Nephron progenitor cell (in vitro differentiated cells): ENCODE measurements at regions not wholly inside any gene's neighbourhood (a gene's known extent, or its start where the extent isn't known, plus 50 kb on each side); places are given as distances from the start of the nearest gene placed in this dataset.

Experiments
- DNase-seq: peaks from one replicate; pipeline ENCODE4 v3.0.0; 2021
- H3K27ac Mint-ChIP-seq: 2 replicates; pipeline ENCODE4 v1.8.0; 2021; ENCODE audit warnings: mild to moderate bottlenecking, moderate library complexity, mixed read lengths
- H3K27me3 Mint-ChIP-seq: 2 replicates; pipeline ENCODE4 v1.8.0; 2021; ENCODE audit warnings: mild to moderate bottlenecking, low read depth, mixed read lengths; ENCODE audit not compliant: poor library complexity
- H3K36me3 Mint-ChIP-seq: 2 replicates; pipeline ENCODE4 v1.8.0; 2021; ENCODE audit warnings: low read depth, mixed read lengths
- H3K4me1 Mint-ChIP-seq: 2 replicates; pipeline ENCODE4 v1.8.0; 2021; ENCODE audit warnings: mixed read lengths
- H3K4me3 Mint-ChIP-seq: 2 replicates; pipeline ENCODE4 v1.8.0; 2021; ENCODE audit warnings: mild to moderate bottlenecking, moderate library complexity, mixed read lengths
- H3K9me3 Mint-ChIP-seq: 2 replicates; pipeline ENCODE4 v1.8.0; 2021; ENCODE audit warnings: mild to moderate bottlenecking, moderate library complexity, mixed read lengths
- CTCF ChIP-seq: fragments of 200-600 bp; sonication (generic); IDR thresholded peaks from 2 replicates; pipeline ENCODE4 v1.5.0; 2021; ENCODE audit warnings: antibody characterized with exemption

GRCh38 chr7:142595816-142596516, 153.3 kb upstream of the PRSS1 start:
- no peak for DNase-seq
- Mint-ChIP-seq H3K9me3 (no peaks in the 10 kb centered on the region), H3K27me3 (peaks cover 22% of the 10 kb centered on the region), H3K4me3 (no peak overlapping the region), H3K4me1 (no peaks in the 10 kb centered on the region), H3K36me3 (no peaks in the 10 kb centered on the region), H3K27ac (no peak overlapping the region)
- TF ChIP-seq CTCF = no peak

- H3K4me1 Mint-ChIP-seq = no peaks in the 10 kb centered on the region
- no peaks in the 10 kb centered on the region for H3K9me3 Mint-ChIP-seq
- no peak for TF ChIP-seq CTCF
- H3K4me3 Mint-ChIP-seq = no peak overlapping the region
- H3K36me3 Mint-ChIP-seq = no peaks in the 10 kb centered on the region
- DNase-seq = no peak
- H3K27me3 Mint-ChIP-seq = peaks cover 12% of the 10 kb centered on the region
- H3K27ac Mint-ChIP-seq = no peak overlapping the region
Observed at GRCh38 chr7:142594078-142594477, 155.2 kb upstream of the PRSS1 start.

- no peak for TF ChIP-seq CTCF
- Mint-ChIP-seq H3K9me3 (no peaks in the 10 kb centered on the region), H3K4me1 (no peaks in the 10 kb centered on the region), H3K27ac (no peak overlapping the region), H3K36me3 (no peaks in the 10 kb centered on the region), H3K4me3 (no peak overlapping the region), H3K27me3 (peaks cover 11% of the 10 kb centered on the region)
- no peak for DNase-seq
Observed at GRCh38 chr7:142593106-142593505, 156.2 kb upstream of the PRSS1 start.

- Mint-ChIP-seq H3K4me1 (no peaks in the 10 kb centered on the region), H3K27ac (no peak overlapping the region), H3K9me3 (no peaks in the 10 kb centered on the region), H3K27me3 (peaks cover 11% of the 10 kb centered on the region), H3K36me3 (no peaks in the 10 kb centered on the region), H3K4me3 (no peak overlapping the region)
- DNase-seq = no peak
- no peak for TF ChIP-seq CTCF
Observed at GRCh38 chr7:142592664-142593063, 156.6 kb upstream of the PRSS1 start.

- Mint-ChIP-seq H3K27ac (no peak overlapping the region), H3K9me3 (no peaks in the 10 kb centered on the region), H3K27me3 (peaks cover 10% of the 10 kb centered on the region), H3K4me1 (no peaks in the 10 kb centered on the region), H3K4me3 (no peak overlapping the region), H3K36me3 (no peaks in the 10 kb centered on the region)
- no peak for DNase-seq
- TF ChIP-seq CTCF = no peak
Observed at GRCh38 chr7:142592231-142592630, 157.0 kb upstream of the PRSS1 start.

GRCh38 chr7:142590830-142591457, 158.3 kb upstream of the PRSS1 start:
- no peak for DNase-seq
- Mint-ChIP-seq H3K36me3 (no peaks in the 10 kb centered on the region), H3K9me3 (no peaks in the 10 kb centered on the region), H3K4me1 (no peaks in the 10 kb centered on the region), H3K27ac (no peak overlapping the region), H3K4me3 (no peak overlapping the region), H3K27me3 (peaks cover 5% of the 10 kb centered on the region)
- no peak for TF ChIP-seq CTCF
